Heart left ventricle (tissue), 16 donors: ENCODE measurements at regions not wholly inside any gene's neighbourhood (a gene's known extent, or its start where the extent isn't known, plus 50 kb on each side); places are given as distances from the start of the nearest gene placed in this dataset.

ENCODE experiments used
- ATAC-seq, 4 donors: fragments of 200-7000 bp; cut with Tn5 transposase; one replicate each; pipeline ENCODE4 v1.9.1; 2020 to 2022; ENCODE audit warnings: moderate library complexity in 4 of 4, mild to moderate bottlenecking in 3 of 4, moderate number of reproducible peaks in 1 of 4
- DNase-seq, 5 donors: peaks; one replicate each; pipeline ENCODE4 v3.0.0-alpha.2; 2020
- H3K27ac ChIP-seq, 12 donors: fragments of 200-600 bp; sonication (generic) in 4 of 12; one replicate each; pipeline versions ENCODE4 v1.5.0 to v1.8.0; 2016 to 2022; ENCODE audit warnings: mild to moderate bottlenecking in 2 of 12
- H3K27me3 ChIP-seq, 9 donors: fragments of 200-600 bp; sonication (generic) in 2 of 9; one replicate each; pipeline versions ENCODE4 v1.5.1 to v1.8.0; 2016 to 2022; ENCODE audit warnings: mild to moderate bottlenecking in 3 of 9
- H3K36me3 ChIP-seq, 9 donors: fragments of 200-600 bp; sonication (generic) in 2 of 9; one replicate each; pipeline versions ENCODE4 v1.5.0 to v1.8.0; 2018 to 2022; ENCODE audit warnings: mild to moderate bottlenecking in 2 of 9
- H3K4me1 ChIP-seq, 12 donors: fragments of 200-600 bp; sonication (generic) in 4 of 12; one replicate each; pipeline versions ENCODE4 v1.5.0 to v1.8.0; 2016 to 2022; ENCODE audit warnings: mild to moderate bottlenecking in 3 of 12
- H3K4me3 ChIP-seq, 12 donors: fragments of 200-600 bp; sonication (generic) in 4 of 12; one replicate each; pipeline versions ENCODE4 v1.5.0 to v1.8.0; 2017 to 2022; ENCODE audit warnings: mild to moderate bottlenecking in 9 of 12, moderate library complexity in 4 of 12
- H3K9me3 ChIP-seq, 12 donors: fragments of 200-600 bp; sonication (generic) in 4 of 12; one replicate each; pipeline versions ENCODE4 v1.5.0 to v1.8.0; 2016 to 2022; ENCODE audit warnings: mild to moderate bottlenecking in 1 of 12
- CTCF ChIP-seq, 12 donors: fragments of 200-600 bp; sonication (generic) in 4 of 12; IDR thresholded peaks; one replicate each; pipeline versions ENCODE4 v1.5.0 to v1.8.0; 2018 to 2022; ENCODE audit warnings: antibody characterized with exemption in 12 of 12, mild to moderate bottlenecking in 5 of 12
- POLR2A ChIP-seq, 2 donors: fragments of 450-650 bp; IDR thresholded peaks; one replicate each; pipeline ENCODE4 v1.6.1; 2017; ENCODE audit warnings: antibody characterized with exemption in 2 of 2, mild to moderate bottlenecking in 2 of 2, moderate library complexity in 2 of 2
- WGBS, 4 donors: extraction: QIAGEN DNeasy Blood & Tissue Kit in 2 of 4; methylation state at CpG; one replicate each; pipeline versions ENCODE4 v1.1.5 to v1.1.7; 2013 to 2018; 5-methylcytosine and 5-hydroxymethylcytosine counted together
- intact Hi-C, 10 donors: fragments of 100-400 bp; cut with DNase I; formaldehyde crosslinking; loops; one replicate each; pipeline versions ENCODE4 v1.11.1 to v1.14.2; 2022
- donor health status: ischemic (EF 13 %, LVEDD 7.1; RV severe dilation, severe dysfunction).
- donor health status: healthy with polysubstance abuse.
- donor health status: DM: no; HTN: yes; CAD: no.
- donor health status: DM: no; HTN: no; CAD: no.
- donor health status: ischemic (EF 25% LVEDD 6.9; RV normal size, moderate dysfunction).
- donor health status: ischemic (EF 25% LVEDD 5.7; RV mildly dilated, moderate dysfunction).
- donor health status: healthy.
- donor health status: DM: yes; HTN: yes; CAD: no.
- donor health status: ischemic (EF 35%, LVEDD 5.7; RV mildly dilated, moderate dysfunction).
- donor health status: nonischemic (EF 11% LVEDD 7.7; RV severe dilation, severe dysfunction).
- donor health status: DM: yes; HTN: yes; CAD: no.
- donor health status: PGD.
- donor health status: ischemic (EF 29% LVEDD 5.4; RV normal size, mild dysfunction).
- donor health status: nonischemic (EF 23%, LVEDD 6.1; RV moderate dilation, normal function).

DNA sequence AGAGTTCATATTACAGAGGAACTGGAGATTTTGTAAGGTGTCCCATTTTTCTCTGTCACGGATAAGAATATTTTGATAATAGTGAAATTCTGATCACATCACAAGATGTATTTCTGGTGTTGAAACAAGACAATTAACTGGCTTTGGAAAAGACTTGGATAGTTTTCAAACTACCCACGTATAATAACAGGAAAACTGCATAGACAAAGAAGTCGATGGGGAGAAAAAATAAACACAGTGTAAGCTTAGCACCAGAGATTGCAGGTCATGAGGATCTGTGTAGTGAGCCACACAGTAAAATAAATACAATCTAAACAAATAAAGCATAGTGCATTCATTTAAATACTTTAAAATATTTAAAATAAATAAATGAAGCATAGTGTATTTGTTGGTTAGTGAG lies 452.3 kb upstream of the ADAMTS5 start:
- 33 to 51% (median 43%) methylated on average over 3 of the region's 3 CpGs for WGBS, 4 donors
- ATAC-seq (peak in 1 of 4 donors; percentile 61), DNase-seq (no peak)
- Histone ChIP-seq H3K27ac (peak overlapping the region in 5 of 12 donors; percentile 1 to 40 (median 28)), H3K4me3 (no peak overlapping the region), H3K4me1 (peaks cover 0 to 30% (median 3%) of the 10 kb centered on the region in 12 donors), H3K36me3 (no peaks in the 10 kb centered on the region), H3K27me3 (no peaks in the 10 kb centered on the region), H3K9me3 (peaks cover 0 to 27% (median 0%) of the 10 kb centered on the region in 12 donors)
- no peak for TF ChIP-seq POLR2A (IDR thresholded peaks at IDR 0.05)
- TF ChIP-seq CTCF (IDR thresholded peaks at IDR 0.05) = no peak
- intact Hi-C loops = no loop called here

- ATAC-seq = no peak
- 73 to 85% (median 78%) methylated on average over 1 of the region's 1 CpG for WGBS, 4 donors
- Histone ChIP-seq H3K4me1 (peaks cover 0 to 23% (median 2%) of the 10 kb centered on the region in 12 donors), H3K4me3 (no peak overlapping the region), H3K27me3 (no peaks in the 10 kb centered on the region), H3K36me3 (no peaks in the 10 kb centered on the region), H3K9me3 (peaks cover 0 to 27% (median 0%) of the 10 kb centered on the region in 12 donors), H3K27ac (no peak overlapping the region)
- no peak for DNase-seq
- TF ChIP-seq CTCF (IDR thresholded peaks at IDR 0.05) (no peak), POLR2A (IDR thresholded peaks at IDR 0.05) (no peak)
- intact Hi-C loops = no loop called here
Measured at GRCh38 chr21:27418346-27418745, 451.5 kb upstream of the ADAMTS5 start.

- no peak for TF ChIP-seq CTCF (IDR thresholded peaks at IDR 0.05)
- no peak for TF ChIP-seq POLR2A (IDR thresholded peaks at IDR 0.05)
- 59 to 72% (median 70%) methylated on average over 3 of the region's 3 CpGs for WGBS, 4 donors
- Histone ChIP-seq H3K27ac (no peak overlapping the region), H3K36me3 (no peaks in the 10 kb centered on the region), H3K4me1 (peaks cover 0 to 11% (median 3%) of the 10 kb centered on the region in 12 donors), H3K27me3 (no peaks in the 10 kb centered on the region), H3K9me3 (peaks cover 0 to 27% (median 0%) of the 10 kb centered on the region in 12 donors), H3K4me3 (no peak overlapping the region)
- DNase-seq (no peak), ATAC-seq (peak in 1 of 4 donors; percentile 41)
- intact Hi-C loops = no loop called here
Measured at GRCh38 chr21:27412530-27412929, 445.6 kb upstream of the ADAMTS5 start.

GRCh38 chr21:27408826-27409225 lies 441.9 kb upstream of the ADAMTS5 start:
- peaks cover 0 to 35% (median 18%) of the 10 kb centered on the region in 12 donors for H3K4me1 ChIP-seq
- no peaks in the 10 kb centered on the region for H3K27me3 ChIP-seq
- H3K4me3 ChIP-seq = no peak overlapping the region
- DNase-seq = no peak
- TF ChIP-seq CTCF (IDR thresholded peaks at IDR 0.05) = no peak
- TF ChIP-seq POLR2A (IDR thresholded peaks at IDR 0.05) = no peak
- 61 to 80% (median 70%) methylated on average over 2 of the region's 2 CpGs for WGBS, 4 donors
- no peak overlapping the region for H3K27ac ChIP-seq
- H3K9me3 ChIP-seq = no peaks in the 10 kb centered on the region
- ATAC-seq = no peak
- intact Hi-C loops = loop anchor here in 1 of 10 donors (10.0 kb wide), 1 partner anchor 56 kb away; no protein-coding TSS in a partner anchor
- H3K36me3 ChIP-seq = no peaks in the 10 kb centered on the region
